ENCODE measurements at regions not wholly inside any gene's neighbourhood (a gene's known extent, or its start where the extent isn't known, plus 50 kb on each side); places are given as distances from the start of the nearest gene placed in this dataset.

GRCh38 chr11:122491509-122491908, 164.0 kb upstream of the UBASH3B start:
- TF ChIP-seq CTCF (conservative IDR thresholded peaks at IDR 0.05) (no peak), ZFX (IDR thresholded peaks at IDR 0.05) (no peak)

Measured in C4-2B (cell line).